Pancreas (tissue), 10 donors: ENCODE measurements at regions not wholly inside any gene's neighbourhood (a gene's known extent, or its start where the extent isn't known, plus 50 kb on each side); places are given as distances from the start of the nearest gene placed in this dataset.

Experiments used
- ATAC-seq, 4 donors: fragments of 200-7000 bp; cut with Tn5 transposase; one replicate each; pipeline versions ENCODE4 v1.8.0 to v1.9.1; 2020; ENCODE audit warnings: mild to moderate bottlenecking in 4 of 4, moderate library complexity in 4 of 4
- DNase-seq, 6 donors: peaks; one replicate each; pipeline ENCODE4 v3.0.0-alpha.2; 2020
- FAIRE-seq: peaks from 2 replicates; lab custom pipeline; 2012; peaks lifted over from hg19 to GRCh38; lab: Jason Lieb, UNC
- H3K27ac ChIP-seq, 4 donors: fragments of 200-600 bp; sonication (generic); 1 replicate in 3 of 4; 2 replicates in 1 of 4; pipeline versions ENCODE4 v1.5.0 to v1.8.0; 2020
- H3K27me3 ChIP-seq, 4 donors: fragments of 200-600 bp; one replicate each; pipeline ENCODE4 v1.8.0; 2021
- H3K36me3 ChIP-seq, 3 donors: fragments of 200-600 bp; sonication (generic) in 1 of 3; one replicate each; pipeline versions ENCODE4 v1.5.0 to v1.8.0; 2020 to 2021
- H3K4me1 ChIP-seq, 3 donors: fragments of 200-600 bp; one replicate each; pipeline ENCODE4 v1.8.0; 2021
- H3K4me3 ChIP-seq, 4 donors: fragments of 200-600 bp; sonication (generic) in 2 of 4; one replicate each; pipeline versions ENCODE4 v1.5.0 to v1.8.0; 2020 to 2021
- H3K9me3 ChIP-seq, 4 donors: fragments of 200-600 bp; one replicate each; pipeline ENCODE4 v1.8.0; 2021
- WGBS, 2 donors: extraction: QIAGEN DNeasy Blood & Tissue Kit; methylation state at CpG; one replicate each; pipeline ENCODE4 v1.1.7; 2013; 5-methylcytosine and 5-hydroxymethylcytosine counted together
- intact Hi-C, 3 donors: fragments of 100-400 bp; cut with DNase I; formaldehyde crosslinking; loops; one replicate each; pipeline versions ENCODE4 v1.11.1 to v1.14.2; 2022
- TF ChIP-seq, protein P1 (sequence below), 4 donors: fragments of 200-600 bp; sonication (generic) in 3 of 4; IDR thresholded peaks; one replicate each; pipeline versions ENCODE4 v1.5.0 to v1.8.0; 2021; ENCODE audit warnings: antibody characterized with exemption in 4 of 4
- donor health status: healthy with polysubstance abuse.
- donor health status: DM: no; HTN: no; CAD: no; lungs with moderate emphysema.
- donor health status: DM: no; HTN: no; CAD: no.
- donor health status: control.
- donor health status: control.
- donor health status: Bipolar disorder and iron deficiency.
- donor health status: DM: yes; HTN: yes; CAD: no.
- donor health status: DM: no; HTN: no; CAD: no.
- donor health status: DM: no; HTN: no; CAD: no.
- donor health status: DM: yes; HTN: yes; CAD: no.

DNA sequence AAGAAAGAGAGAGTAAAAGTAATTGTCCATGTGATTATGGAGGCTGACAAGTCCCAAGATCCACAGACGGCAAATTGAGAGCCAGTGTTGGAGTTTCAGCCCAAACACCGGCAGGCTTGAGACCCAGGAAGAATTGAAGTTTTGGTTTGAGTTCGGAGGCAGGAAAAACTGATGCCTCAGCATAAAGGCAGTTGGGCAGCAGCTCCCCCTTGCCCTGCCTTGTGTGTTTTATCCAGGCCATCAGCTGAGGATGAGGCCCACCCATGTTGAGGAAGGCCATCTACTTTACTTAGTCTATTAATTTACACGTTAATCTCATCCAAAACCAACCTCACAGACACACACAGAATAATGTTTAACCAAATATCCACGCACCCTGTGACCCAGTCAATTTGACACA, 64.6 kb upstream of the SERPINE2 start:
- intact Hi-C loops, result no loop called here
- Histone ChIP-seq H3K4me1 (no peaks in the 10 kb centered on the region), H3K27ac (no peak overlapping the region), H3K27me3 (no peaks in the 10 kb centered on the region), H3K4me3 (no peak overlapping the region), H3K9me3 (no peaks in the 10 kb centered on the region), H3K36me3 (no peaks in the 10 kb centered on the region)
- TF ChIP-seq, protein P1, sequence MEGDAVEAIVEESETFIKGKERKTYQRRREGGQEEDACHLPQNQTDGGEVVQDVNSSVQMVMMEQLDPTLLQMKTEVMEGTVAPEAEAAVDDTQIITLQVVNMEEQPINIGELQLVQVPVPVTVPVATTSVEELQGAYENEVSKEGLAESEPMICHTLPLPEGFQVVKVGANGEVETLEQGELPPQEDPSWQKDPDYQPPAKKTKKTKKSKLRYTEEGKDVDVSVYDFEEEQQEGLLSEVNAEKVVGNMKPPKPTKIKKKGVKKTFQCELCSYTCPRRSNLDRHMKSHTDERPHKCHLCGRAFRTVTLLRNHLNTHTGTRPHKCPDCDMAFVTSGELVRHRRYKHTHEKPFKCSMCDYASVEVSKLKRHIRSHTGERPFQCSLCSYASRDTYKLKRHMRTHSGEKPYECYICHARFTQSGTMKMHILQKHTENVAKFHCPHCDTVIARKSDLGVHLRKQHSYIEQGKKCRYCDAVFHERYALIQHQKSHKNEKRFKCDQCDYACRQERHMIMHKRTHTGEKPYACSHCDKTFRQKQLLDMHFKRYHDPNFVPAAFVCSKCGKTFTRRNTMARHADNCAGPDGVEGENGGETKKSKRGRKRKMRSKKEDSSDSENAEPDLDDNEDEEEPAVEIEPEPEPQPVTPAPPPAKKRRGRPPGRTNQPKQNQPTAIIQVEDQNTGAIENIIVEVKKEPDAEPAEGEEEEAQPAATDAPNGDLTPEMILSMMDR (IDR thresholded peaks at IDR 0.05), result no peak
- no peak for FAIRE-seq
- ATAC-seq, result no peak
- DNase-seq, result no peak
- WGBS, 2 donors, result 48 to 59% methylated on average over 5 of the region's 5 CpGs

- Histone ChIP-seq H3K4me3 (no peak overlapping the region), H3K36me3 (no peaks in the 10 kb centered on the region), H3K27me3 (no peaks in the 10 kb centered on the region), H3K27ac (no peak overlapping the region), H3K4me1 (no peaks in the 10 kb centered on the region), H3K9me3 (no peaks in the 10 kb centered on the region)
- no peak for DNase-seq
- no peak for FAIRE-seq
- TF ChIP-seq, protein P1 (IDR thresholded peaks at IDR 0.05), result no peak
- 24 to 53% methylated on average over 1 of the region's 1 CpG for WGBS, 2 donors
- no peak for ATAC-seq
- intact Hi-C loops, result no loop called here
Observed at GRCh38 chr2:224102991-224103390, 63.9 kb upstream of the SERPINE2 start.

- Histone ChIP-seq H3K4me1 (no peaks in the 10 kb centered on the region), H3K36me3 (no peaks in the 10 kb centered on the region), H3K4me3 (no peak overlapping the region), H3K27ac (no peak overlapping the region), H3K27me3 (no peaks in the 10 kb centered on the region), H3K9me3 (no peaks in the 10 kb centered on the region)
- DNase-seq (no peak), ATAC-seq (peak in 2 of 4 donors; percentile 30 to 44), FAIRE-seq (no peak)
- intact Hi-C loops, result no loop called here
- TF ChIP-seq, protein P1 (IDR thresholded peaks at IDR 0.05), result no peak
- WGBS, 2 donors, result 62 to 71% methylated on average over 4 of the region's 4 CpGs
Observed at GRCh38 chr2:224101820-224102630, 62.9 kb upstream of the SERPINE2 start.

- no peaks in the 10 kb centered on the region for H3K4me1 ChIP-seq
- no peaks in the 10 kb centered on the region for H3K36me3 ChIP-seq
- intact Hi-C loops, result no loop called here
- WGBS, 2 donors, result 68 to 77% methylated on average over 4 of the region's 4 CpGs
- DNase-seq, result no peak
- no peaks in the 10 kb centered on the region for H3K27me3 ChIP-seq
- H3K27ac ChIP-seq, result no peak overlapping the region
- no peaks in the 10 kb centered on the region for H3K9me3 ChIP-seq
- no peak overlapping the region for H3K4me3 ChIP-seq
- FAIRE-seq, result no peak
- TF ChIP-seq, protein P1 (IDR thresholded peaks at IDR 0.05), result no peak
- no peak for ATAC-seq
Observed at GRCh38 chr2:224099861-224100643, 61.0 kb upstream of the SERPINE2 start.
